HEK293T (cell line): ENCODE measurements at regions not wholly inside any gene's neighbourhood (a gene's known extent, or its start where the extent isn't known, plus 50 kb on each side); places are given as distances from the start of the nearest gene placed in this dataset.

Experiments used
- ELF4 ChIP-seq: fragments of 450-650 bp; IDR thresholded peaks from 2 replicates; pipeline ENCODE4 v1.6.1; 2017; ENCODE audit warnings: antibody characterized with exemption
- FOXA1 ChIP-seq: fragments of 450-650 bp; IDR thresholded peaks from 2 replicates; pipeline ENCODE4 v1.6.1; 2016; ENCODE audit warnings: mild to moderate bottlenecking
- FOXK2 ChIP-seq: fragments of 450-650 bp; IDR thresholded peaks from 2 replicates; pipeline ENCODE4 v1.6.1; 2016; ENCODE audit warnings: mild to moderate bottlenecking
- FOXM1 ChIP-seq: fragments of 450-650 bp; IDR thresholded peaks from 2 replicates; pipeline ENCODE4 v1.6.1; 2017; ENCODE audit warnings: mild to moderate bottlenecking, borderline replicate concordance
- HDGF ChIP-seq: fragments of 450-650 bp; IDR thresholded peaks from 2 replicates; pipeline ENCODE4 v1.6.1; 2017; ENCODE audit warnings: antibody characterized with exemption, borderline replicate concordance
- LEF1 ChIP-seq: fragments of 450-650 bp; IDR thresholded peaks from 2 replicates; pipeline ENCODE4 v1.6.1; 2017; ENCODE audit warnings: mild to moderate bottlenecking, borderline replicate concordance
- NFRKB ChIP-seq: fragments of 450-650 bp; IDR thresholded peaks from 2 replicates; pipeline ENCODE4 v1.6.1; 2016; ENCODE audit warnings: mild to moderate bottlenecking, moderate library complexity
- SP1 ChIP-seq: fragments of 450-650 bp; IDR thresholded peaks from 2 replicates; pipeline ENCODE4 v1.6.1; 2017
- TARDBP ChIP-seq: fragments of 450-650 bp; IDR thresholded peaks from 2 replicates; pipeline ENCODE4 v1.6.1; 2016
- TF ChIP-seq, protein P1 (sequence below): fragments of 450-650 bp; IDR thresholded peaks from 2 replicates; pipeline ENCODE4 v1.6.1; 2016

DNA sequence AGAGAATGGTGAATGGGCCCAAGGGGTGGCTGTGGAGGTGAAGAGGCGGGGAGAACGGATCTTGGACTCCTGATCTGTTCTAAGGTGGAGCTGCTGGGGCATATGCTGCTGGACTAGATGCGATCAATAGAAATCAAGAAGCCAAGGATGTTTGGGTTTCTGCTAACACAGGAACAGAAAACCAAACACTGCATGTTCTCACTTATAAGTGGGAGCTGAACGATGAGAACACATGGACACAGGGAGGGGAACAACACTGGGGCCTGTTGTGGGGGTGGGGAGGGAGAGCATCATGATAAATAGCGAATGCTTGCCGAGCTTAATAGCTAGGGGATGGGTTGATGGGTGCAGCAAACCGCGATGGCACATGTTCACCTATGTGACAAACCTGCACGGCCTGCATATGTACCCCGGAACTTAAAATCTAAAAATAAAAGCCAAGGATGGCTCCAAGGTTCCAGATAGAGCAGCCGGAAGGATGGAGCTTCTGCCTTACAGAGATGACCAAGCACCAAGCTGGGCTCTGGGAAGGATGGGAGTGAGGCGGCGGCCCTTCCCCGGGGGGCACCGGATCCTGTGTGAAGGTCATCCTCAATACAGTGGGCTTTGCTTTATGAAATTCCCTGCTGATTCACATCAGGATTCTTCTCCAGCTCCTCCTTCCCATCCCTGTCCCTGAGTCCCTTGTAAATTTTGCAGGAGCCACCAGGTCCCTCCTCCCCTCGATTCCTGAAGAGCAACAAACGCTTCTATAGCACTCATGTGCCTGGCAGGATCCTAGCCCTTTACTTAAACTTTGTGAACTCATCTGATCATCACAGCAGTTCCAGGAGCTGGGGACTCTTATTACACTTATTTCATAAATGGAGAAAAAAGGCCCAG, 109.2 kb upstream of the PTPN1 start:
- TF ChIP-seq, protein P1, sequence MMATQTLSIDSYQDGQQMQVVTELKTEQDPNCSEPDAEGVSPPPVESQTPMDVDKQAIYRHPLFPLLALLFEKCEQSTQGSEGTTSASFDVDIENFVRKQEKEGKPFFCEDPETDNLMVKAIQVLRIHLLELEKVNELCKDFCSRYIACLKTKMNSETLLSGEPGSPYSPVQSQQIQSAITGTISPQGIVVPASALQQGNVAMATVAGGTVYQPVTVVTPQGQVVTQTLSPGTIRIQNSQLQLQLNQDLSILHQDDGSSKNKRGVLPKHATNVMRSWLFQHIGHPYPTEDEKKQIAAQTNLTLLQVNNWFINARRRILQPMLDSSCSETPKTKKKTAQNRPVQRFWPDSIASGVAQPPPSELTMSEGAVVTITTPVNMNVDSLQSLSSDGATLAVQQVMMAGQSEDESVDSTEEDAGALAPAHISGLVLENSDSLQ: no peak
- TF ChIP-seq NFRKB (no peak), SP1 (no peak), ELF4 (no peak), FOXK2 (no peak), LEF1 (no peak), FOXA1 (no peak), FOXM1 (no peak), HDGF (no peak), TARDBP (no peak)
